ENCODE measurements at regions not wholly inside any gene's neighbourhood (a gene's known extent, or its start where the extent isn't known, plus 50 kb on each side); places are given as distances from the start of the nearest gene placed in this dataset.
"Not testable (repeated sequence)": the region's sequence is repeated elsewhere in the genome, so short reads cannot be mapped to it uniquely, and the experiment has no call there.

DNA sequence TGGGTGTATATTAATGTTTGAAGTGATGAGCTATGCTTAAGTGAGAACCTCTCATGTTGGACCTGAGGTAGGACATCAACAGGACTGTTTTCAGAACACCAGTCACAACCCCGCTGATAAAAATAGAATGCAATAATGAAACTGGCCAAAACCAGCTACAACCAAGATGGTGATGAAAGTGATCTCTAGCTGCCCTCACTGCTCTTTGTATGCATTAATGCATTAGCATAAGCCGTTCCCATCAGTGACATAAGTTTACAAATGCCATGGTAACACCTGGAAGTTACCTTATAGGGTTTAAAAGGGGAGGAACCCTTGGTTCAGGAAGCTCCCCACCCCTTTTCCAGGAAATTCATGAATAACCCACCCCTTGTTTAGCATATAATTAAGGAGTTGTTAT lies 672.5 kb upstream of the EEF2KMT start:
- DNase-seq (ENCODE audit: low read depth in 4 of 4, low spot score in 2 of 4), result no peak

DNA sequence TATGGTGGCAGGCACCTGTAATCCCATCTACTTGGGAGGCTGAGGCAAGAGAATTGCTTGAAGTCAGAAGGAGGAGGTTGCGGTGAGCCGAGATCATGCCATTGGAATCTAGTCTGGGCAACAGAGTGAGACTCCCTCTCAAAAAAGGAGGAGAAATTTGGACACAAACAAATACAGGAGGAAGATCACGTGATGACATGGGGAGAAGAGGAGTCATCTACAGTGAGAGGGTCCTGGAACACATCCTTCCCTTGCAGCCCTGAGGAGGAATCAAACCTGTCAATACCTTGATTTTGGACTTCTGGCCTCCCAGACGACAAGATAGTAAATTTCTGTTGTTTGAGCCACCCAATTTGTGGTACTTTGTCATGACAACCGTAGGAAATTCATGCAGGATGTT lies 671.9 kb upstream of the EEF2KMT start:
- DNase-seq (ENCODE audit: low read depth in 4 of 4, low spot score in 2 of 4), result no peak

GRCh38 chr16:5768445-5768844 lies 670.9 kb upstream of the EEF2KMT start:
- no peak for DNase-seq (ENCODE audit: low read depth in 4 of 4, low spot score in 2 of 4)

DNA sequence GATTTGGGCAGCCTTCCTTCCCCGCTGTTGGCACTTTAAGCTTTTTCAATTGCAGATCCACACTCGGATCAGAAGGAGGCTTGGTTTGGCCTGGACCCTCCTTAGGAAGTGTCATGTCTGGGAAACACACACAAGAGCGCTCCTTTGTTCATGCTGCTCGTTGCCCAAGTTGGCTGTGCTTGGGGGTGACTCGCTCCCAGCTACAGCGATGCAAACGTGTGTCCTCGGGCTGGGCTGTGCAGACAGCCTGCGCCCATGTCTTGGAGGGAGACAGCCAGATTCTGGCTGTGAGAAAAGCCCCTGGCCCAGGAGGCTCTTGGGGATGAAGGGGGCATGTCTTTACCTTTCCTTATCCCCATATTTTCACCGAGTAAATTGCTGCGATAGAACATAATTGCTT lies 665.6 kb upstream of the EEF2KMT start:
- DNase-seq (ENCODE audit: low read depth in 4 of 4, low spot score in 2 of 4), result no peak

DNA sequence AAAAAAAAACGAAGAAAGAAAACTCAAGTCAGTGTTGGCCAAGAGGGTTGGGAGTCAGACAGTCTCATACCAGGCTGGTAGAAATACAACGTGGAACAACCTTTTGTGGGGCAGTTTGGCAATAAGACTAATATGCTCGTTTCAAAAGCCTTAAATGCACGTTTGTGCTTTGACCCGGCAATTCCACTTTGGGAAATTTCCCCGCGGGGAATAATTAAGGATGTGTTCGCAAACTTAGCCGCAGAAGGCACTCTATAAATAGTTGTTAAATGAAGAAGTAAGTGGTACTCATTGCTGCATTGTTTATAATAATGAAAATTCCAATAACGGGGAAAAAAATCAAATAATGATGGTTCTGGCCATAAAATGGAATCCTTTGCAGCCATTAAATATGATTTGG lies 664.8 kb upstream of the EEF2KMT start:
- no peak for DNase-seq (ENCODE audit: low read depth in 4 of 4, low spot score in 2 of 4)

DNA sequence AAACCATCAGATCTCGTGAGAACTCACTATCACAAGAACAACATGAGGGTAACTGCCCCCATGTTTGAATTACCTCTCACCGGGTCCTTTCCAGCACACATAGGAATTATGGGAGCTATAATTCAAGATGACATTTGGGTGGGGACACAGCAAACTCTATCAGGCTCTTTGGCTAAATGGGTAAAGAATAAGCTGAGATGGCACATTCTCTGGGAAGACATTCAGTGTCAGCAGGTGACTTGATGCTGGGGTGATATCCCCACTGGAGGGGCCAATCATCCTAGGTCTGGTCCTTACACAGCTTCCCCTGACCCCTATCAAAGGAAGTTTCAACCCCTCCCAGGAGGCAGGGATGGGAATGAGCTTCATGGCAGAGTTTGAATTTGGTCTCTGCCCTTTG lies 664.0 kb upstream of the EEF2KMT start:
- DNase-seq (ENCODE audit: low read depth in 4 of 4, low spot score in 2 of 4), result no peak

GRCh38 chr16:5758281-5758680 lies 660.7 kb upstream of the EEF2KMT start:
- DNase-seq (ENCODE audit: low read depth in 4 of 4, low spot score in 2 of 4), result no peak

DNA sequence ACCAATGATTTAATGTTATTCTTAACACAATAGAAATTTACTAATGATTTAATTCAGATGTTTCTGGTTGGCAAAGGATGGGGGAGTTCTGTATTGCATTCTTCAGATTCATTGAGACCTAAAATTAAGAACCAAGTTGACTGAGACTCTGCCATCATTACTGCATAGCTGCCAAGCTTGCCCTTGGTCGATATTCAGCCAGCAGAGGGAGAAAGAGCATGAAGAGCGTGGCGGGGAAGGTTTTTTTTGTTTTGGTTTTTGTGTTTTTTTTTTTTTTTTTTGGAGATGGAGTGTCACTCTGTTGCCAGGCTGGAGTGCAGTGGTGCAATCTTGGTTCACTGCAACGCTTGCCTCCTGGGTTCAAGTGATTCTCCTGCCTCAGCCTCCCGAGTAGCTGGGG lies 659.4 kb upstream of the EEF2KMT start:
- no peak for DNase-seq (ENCODE audit: low read depth in 4 of 4, low spot score in 2 of 4)

GRCh38 chr16:5753381-5753780 lies 655.8 kb upstream of the EEF2KMT start:
- no peak for DNase-seq (ENCODE audit: low read depth in 4 of 4, low spot score in 2 of 4)

DNA sequence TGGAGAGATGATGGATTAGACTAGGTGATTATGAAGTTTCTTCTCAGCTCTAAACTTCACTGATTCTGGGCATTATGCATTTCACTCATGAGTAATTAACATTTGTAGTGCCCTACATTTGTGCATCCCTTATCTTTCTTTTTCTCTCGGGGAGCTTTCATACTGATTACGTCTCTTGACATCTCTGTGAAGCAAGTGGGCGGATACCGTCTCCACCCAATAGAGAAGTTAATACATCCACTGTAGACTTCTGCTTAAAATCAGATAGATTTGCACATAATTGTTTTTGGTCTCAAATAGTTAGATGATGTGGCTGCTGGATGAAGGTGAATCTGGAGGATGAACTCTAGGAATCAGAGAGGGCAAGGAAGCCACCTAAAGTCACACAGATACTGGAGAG lies 653.6 kb upstream of the EEF2KMT start:
- no peak for DNase-seq (ENCODE audit: low read depth in 4 of 4, low spot score in 2 of 4)

DNA sequence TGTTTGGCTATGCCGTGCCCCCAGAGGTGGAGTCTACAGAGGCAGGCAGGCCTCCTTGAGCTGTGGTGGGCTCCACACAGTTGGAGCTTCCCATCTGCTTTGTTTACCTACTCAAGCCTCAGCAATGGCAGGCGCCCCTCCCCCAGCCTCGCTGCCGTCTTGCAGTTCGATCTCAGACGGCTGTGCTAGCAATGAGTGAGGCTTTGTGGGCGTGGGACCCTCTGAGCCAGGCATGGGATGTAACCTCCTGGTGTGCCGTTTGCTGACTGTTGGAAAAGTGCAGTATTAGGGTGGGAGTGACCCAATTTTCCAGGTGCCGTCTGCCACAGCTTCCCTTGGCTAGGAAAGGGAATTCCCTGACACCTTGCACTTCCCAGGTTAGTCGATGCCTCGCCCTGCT lies 652.8 kb upstream of the EEF2KMT start:
- DNase-seq (ENCODE audit: low read depth in 4 of 4, low spot score in 2 of 4), result not testable (repeated sequence)

DNA sequence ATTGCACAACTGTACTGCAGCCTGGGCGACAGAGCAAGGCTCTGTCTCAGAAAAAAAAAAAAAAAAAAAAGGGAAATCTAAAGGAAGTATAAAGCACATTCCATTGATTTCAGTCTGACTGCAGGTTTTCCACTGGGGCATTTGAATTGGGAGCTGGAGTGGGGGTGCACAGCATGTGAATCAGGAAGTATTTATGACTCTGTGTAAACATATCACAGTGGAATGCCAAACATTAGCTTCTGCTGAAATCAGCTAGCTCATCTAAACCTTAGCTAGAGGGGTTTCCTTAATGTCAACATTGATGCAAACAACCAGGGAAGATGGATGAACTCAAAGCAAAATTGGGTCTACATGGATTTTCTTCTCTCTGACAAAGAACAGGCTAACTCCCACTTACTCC lies 641.0 kb upstream of the EEF2KMT start:
- DNase-seq (ENCODE audit: low read depth in 4 of 4, low spot score in 2 of 4), result no peak

DNA sequence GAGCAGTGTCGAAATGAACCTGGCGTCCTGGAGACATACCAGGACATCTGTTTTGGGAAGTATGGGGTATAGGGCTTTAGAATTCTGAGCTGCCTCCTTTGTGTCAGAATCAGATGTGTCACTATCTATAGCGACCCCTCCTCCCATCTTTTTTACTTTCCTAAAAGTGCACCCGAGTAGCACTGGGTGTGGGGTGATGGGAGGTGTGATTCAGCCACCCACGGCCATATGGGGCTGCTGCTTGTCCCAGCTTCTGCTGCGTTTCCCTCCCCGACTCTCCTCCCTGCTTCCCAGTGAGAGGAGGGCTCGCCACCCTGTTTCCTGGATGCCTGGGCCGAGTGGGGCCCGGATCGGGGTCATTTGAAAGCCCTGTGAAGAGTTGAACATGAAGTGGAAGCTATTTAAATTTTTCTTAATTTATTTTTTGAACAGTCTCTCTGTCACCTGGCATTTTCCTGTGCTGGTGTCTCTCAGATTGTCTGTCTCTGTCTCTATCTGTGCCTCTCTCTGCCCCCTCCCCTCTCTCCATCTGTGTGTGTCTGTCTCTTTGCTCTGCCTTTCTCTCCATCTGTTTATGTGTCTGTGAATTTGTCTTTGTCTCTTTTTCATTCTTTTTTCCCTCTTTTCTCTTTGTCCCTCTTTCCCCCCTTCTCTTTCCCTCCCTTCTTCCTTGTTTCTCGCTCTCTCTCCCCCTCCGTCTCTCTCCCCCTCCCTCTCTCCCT lies 638.8 kb upstream of the EEF2KMT start:
- no peak for DNase-seq (ENCODE audit: low read depth in 4 of 4, low spot score in 2 of 4)

DNA sequence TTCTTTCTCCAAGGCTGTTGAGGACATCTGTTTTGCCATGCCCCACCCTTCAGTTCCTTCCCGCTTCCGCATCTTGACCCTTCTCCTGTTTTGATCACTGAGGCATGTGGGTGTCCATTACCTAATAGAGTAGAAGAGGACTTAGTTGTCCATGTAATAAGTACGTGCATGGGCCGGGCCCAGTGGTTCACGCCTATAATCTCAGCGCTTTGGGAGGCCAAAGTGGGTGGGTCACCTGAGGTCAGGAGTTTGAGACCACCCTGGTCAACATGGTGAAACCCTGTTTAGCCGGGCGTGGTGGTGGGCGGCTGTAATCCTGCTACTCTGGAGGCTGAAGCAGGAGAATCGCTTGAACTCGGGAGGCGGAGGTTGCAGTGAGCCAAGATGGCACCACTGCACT lies 637.8 kb upstream of the EEF2KMT start:
- no peak for DNase-seq (ENCODE audit: low read depth in 4 of 4, low spot score in 2 of 4)

DNA sequence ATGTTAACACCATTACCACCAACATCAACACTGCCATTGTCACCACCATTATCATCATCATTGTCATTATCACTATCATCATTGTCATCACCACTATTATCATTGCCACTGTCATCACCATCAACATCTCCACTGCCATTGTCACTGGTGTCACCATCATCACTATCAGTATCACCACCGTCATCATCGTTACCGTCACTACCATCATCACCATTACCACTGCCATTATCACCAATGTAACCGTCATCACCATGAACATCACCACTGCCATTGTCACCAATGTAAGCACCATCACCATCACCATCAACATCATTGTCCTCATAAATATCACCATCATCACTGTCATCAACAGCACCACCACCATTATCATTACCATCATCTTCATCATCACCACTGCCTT lies 633.2 kb upstream of the EEF2KMT start:
- DNase-seq (ENCODE audit: low read depth in 4 of 4, low spot score in 2 of 4), result no peak

GRCh38 chr16:5722116-5722619 lies 624.6 kb upstream of the EEF2KMT start:
- DNase-seq (ENCODE audit: low read depth in 4 of 4, low spot score in 2 of 4), result no peak

DNA sequence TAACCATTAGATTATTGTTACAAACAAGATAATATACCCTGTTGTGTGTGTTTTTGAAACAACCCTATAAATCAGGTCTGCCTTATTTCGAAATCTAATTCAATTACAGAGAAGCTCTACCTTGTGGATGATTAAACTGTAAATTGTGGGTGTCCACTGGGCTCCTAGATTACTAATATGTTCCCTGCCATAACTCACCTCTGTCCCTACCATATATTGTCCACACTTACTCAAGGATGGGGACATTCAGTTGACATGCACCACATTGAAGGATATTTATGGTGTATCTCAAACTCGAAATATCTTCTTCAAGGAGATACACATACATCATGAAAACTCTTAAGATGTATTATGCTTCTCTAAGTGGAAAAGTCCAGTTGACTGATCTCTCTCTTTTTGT lies 617.6 kb upstream of the EEF2KMT start:
- no peak for DNase-seq (ENCODE audit: low read depth in 4 of 4, low spot score in 2 of 4)

- DNase-seq (ENCODE audit: low read depth in 4 of 4, low spot score in 2 of 4), result peak; percentile 11 to 50 (median 24)
Observed at GRCh38 chr16:5709889-5710288, 612.3 kb upstream of the EEF2KMT start.

GRCh38 chr16:5706211-5706610 lies 608.6 kb upstream of the EEF2KMT start:
- DNase-seq (ENCODE audit: low read depth in 4 of 4, low spot score in 2 of 4), result no peak

DNA sequence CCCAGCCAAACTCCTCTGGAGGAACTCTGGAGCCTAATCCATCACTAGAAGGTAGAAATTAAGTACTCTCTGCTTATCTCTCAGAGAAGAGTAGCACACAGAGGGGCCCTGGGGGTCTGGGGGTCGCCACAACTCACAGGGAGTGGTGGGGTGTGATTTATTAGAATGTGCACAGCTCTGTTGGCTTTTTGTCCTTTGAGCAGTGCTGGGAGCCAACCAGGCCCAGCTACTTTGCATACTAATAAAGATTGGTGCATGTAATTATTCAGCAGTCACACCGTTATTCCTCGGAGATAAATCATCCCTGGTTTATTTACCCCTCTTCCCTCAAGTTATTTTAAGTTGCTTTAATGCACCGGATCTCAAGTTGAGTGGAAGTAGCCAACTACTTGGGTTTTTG lies 606.7 kb upstream of the EEF2KMT start:
- no peak for DNase-seq (ENCODE audit: low read depth in 4 of 4, low spot score in 2 of 4)

DNA sequence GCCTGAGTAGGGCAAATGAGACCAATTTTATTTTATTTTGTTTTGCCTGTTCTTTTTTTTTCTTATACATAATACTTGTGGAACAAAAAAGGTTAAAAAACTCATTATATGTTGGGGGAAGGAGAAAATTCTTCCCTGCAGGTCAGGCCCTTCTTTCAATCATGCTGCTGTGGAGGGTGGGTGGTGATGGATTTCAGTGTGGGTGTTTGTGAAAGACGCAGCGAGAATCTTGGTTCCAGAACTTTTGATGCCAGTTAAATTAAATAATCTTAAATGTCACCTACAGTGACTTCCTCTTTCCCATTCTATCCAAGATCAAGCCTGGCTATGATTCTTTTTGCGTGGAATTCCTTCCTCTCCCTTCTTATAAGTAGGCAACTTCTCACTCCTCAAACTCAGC lies 595.8 kb upstream of the EEF2KMT start:
- DNase-seq (ENCODE audit: low read depth in 4 of 4, low spot score in 2 of 4), result no peak

- DNase-seq (ENCODE audit: low read depth in 4 of 4, low spot score in 2 of 4), result no peak
Observed at GRCh38 chr16:5681966-5682365, 584.4 kb upstream of the EEF2KMT start.

DNA sequence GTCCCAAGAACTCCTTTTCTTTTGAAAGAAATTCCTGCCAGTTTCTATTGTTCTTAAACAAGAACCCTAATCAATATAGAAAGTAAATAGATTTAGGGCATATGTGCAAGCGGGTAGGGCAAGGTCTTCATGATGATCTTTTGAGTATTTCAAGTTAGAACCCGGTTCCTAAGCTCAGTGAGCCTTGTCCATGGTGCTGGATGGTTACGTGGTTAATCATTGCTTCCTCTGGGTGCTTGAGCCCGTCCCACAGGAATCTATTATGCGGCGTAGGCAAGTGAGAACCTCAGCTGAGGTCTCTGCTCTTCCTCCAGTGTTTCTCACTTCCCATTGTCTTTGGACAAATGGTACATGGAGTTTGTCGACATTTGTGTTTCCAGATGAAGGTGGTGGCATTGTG lies 580.8 kb upstream of the EEF2KMT start:
- peak; percentile 4 to 31 (median 14) for DNase-seq (ENCODE audit: low read depth in 4 of 4, low spot score in 2 of 4)

All from left renal cortex interstitium (tissue), 4 donors.